Thyroid gland (tissue), 4 donors: ENCODE measurements at regions not wholly inside any gene's neighbourhood (a gene's known extent, or its start where the extent isn't known, plus 50 kb on each side); places are given as distances from the start of the nearest gene placed in this dataset.

Experiments used
- DNase-seq, 2 donors: peaks; one replicate each; pipeline ENCODE4 v3.0.0-alpha.2; 2019
- H3K27ac ChIP-seq, 3 donors: fragments of 200-600 bp; sonication (generic); 1 replicate in 2 of 3; 2 replicates in 1 of 3; pipeline ENCODE4 v1.5.1; 2016 to 2019; ENCODE audit warnings: mild to moderate bottlenecking in 1 of 3, moderate library complexity in 1 of 3
- H3K27me3 ChIP-seq: fragments of 200-600 bp; sonication (generic); one replicate; pipeline ENCODE4 v1.5.1; 2019
- H3K36me3 ChIP-seq, 2 donors: fragments of 200-600 bp; sonication (generic); one replicate each; pipeline ENCODE4 v1.5.1; 2016 to 2019
- H3K4me1 ChIP-seq, 2 donors: fragments of 200-600 bp; sonication (generic); one replicate each; pipeline ENCODE4 v1.5.1; 2017 to 2019
- H3K4me3 ChIP-seq, 3 donors: fragments of 200-600 bp; sonication (generic); replicated peaks in 1 of 3; 1 replicate in 2 of 3; 2 replicates in 1 of 3; pipeline ENCODE4 v1.5.1; 2016; ENCODE audit warnings: mild to moderate bottlenecking in 1 of 3
- H3K9me3 ChIP-seq: fragments of 200-600 bp; sonication (generic); one replicate; pipeline ENCODE4 v1.5.1; 2017
- POLR2A ChIP-seq, 2 donors: fragments of 450-650 bp; IDR thresholded peaks; one replicate each; pipeline ENCODE4 v1.6.1; 2017; ENCODE audit warnings: antibody characterized with exemption in 2 of 2, mild to moderate bottlenecking in 2 of 2, moderate library complexity in 1 of 2
- WGBS, 2 donors: methylation state at CpG; one replicate each; pipeline ENCODE4 v1.1.5; 2017; 5-methylcytosine and 5-hydroxymethylcytosine counted together
- intact Hi-C: fragments of 100-400 bp; cut with DNase I; formaldehyde crosslinking; loops from one replicate; pipeline ENCODE4 v1.15.1; 2023
- TF ChIP-seq, protein P1 (sequence below), 6 experiments: fragments of 200-600 bp in 3 of 6; fragments of 450-650 bp in 3 of 6; sonication (generic) in 3 of 6; IDR thresholded peaks; one replicate each; pipeline ENCODE4 v1.5.1; 2016 to 2019; ENCODE audit warnings: antibody characterized with exemption in 6 of 6, mild to moderate bottlenecking in 2 of 6, inconsistent platforms in 1 of 6, moderate library complexity in 1 of 6

DNA sequence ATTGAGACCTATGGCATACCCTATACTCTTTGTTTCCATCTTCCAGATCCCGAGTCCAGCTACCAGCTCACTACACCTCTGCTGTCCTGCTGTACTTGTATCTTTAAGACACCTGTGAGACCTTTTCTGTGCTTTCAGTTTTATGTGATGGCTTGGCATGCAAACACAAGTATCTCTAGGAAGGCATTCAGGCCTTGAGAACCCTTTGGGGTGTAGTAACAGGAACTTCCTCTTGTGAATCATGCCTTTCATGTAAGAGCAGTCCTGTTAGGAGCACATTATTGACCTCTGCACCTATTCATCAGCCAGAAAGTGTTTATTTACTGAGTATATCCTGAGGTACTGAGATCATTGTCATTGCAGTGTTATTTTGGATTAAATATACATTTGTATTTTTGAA lies 87.0 kb upstream of the HTR2A start:
- no peak for DNase-seq
- H3K27ac ChIP-seq, result no peak overlapping the region
- no peaks in the 10 kb centered on the region for H3K36me3 ChIP-seq
- intact Hi-C loops, result no loop called here
- H3K27me3 ChIP-seq, result no peaks in the 10 kb centered on the region
- H3K4me3 ChIP-seq, result no peak overlapping the region
- WGBS, 2 donors, result 66 to 69% methylated on average over 1 of the region's 1 CpG
- no peaks in the 10 kb centered on the region for H3K9me3 ChIP-seq
- TF ChIP-seq, protein P1, sequence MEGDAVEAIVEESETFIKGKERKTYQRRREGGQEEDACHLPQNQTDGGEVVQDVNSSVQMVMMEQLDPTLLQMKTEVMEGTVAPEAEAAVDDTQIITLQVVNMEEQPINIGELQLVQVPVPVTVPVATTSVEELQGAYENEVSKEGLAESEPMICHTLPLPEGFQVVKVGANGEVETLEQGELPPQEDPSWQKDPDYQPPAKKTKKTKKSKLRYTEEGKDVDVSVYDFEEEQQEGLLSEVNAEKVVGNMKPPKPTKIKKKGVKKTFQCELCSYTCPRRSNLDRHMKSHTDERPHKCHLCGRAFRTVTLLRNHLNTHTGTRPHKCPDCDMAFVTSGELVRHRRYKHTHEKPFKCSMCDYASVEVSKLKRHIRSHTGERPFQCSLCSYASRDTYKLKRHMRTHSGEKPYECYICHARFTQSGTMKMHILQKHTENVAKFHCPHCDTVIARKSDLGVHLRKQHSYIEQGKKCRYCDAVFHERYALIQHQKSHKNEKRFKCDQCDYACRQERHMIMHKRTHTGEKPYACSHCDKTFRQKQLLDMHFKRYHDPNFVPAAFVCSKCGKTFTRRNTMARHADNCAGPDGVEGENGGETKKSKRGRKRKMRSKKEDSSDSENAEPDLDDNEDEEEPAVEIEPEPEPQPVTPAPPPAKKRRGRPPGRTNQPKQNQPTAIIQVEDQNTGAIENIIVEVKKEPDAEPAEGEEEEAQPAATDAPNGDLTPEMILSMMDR (IDR thresholded peaks at IDR 0.05), result no peak
- TF ChIP-seq POLR2A (IDR thresholded peaks at IDR 0.05), result no peak
- H3K4me1 ChIP-seq, result no peaks in the 10 kb centered on the region

DNA sequence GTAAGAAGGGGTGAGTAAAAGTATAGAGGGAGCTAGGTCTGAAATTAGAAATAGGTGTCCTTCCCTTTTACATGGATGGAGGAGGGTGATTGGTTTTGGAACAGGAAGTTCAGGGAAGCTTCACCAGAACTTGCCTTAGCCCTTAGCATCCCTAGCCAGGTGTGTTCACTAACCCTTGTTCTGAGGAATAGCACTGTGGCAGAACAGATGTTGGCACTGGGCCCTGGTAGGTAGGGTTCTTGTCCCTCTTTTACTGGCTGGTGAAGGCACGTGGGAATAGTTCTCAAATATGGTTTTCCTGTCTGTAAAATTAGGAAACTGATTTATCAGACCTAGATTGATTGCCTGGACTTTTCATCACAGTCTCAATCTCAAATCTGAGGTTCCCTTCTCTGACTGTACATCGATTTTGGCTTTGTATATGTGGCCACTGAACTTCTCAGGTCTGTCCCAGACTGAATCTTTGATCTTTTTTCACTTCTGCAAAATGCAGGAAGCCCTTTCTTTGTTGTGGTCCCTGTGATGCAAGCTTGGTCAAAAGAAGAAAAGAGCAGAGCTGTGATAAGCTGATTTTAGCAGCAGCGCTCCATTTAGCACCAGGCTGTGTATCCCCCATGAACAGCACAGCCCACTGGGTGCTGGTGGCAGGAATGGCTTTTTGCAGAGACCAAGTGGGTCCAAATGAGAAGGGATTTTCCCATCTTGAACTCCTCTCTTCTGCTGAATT lies 86.2 kb upstream of the HTR2A start:
- WGBS, 2 donors, result 73 to 85% methylated on average over 3 of the region's 3 CpGs
- H3K4me3 ChIP-seq, result no peak overlapping the region
- no peak overlapping the region for H3K27ac ChIP-seq
- H3K36me3 ChIP-seq, result no peaks in the 10 kb centered on the region
- H3K9me3 ChIP-seq, result no peaks in the 10 kb centered on the region
- TF ChIP-seq, protein P1 (IDR thresholded peaks at IDR 0.05), result no peak
- TF ChIP-seq POLR2A (IDR thresholded peaks at IDR 0.05), result no peak
- DNase-seq, result no peak
- H3K27me3 ChIP-seq, result no peaks in the 10 kb centered on the region
- no peaks in the 10 kb centered on the region for H3K4me1 ChIP-seq
- intact Hi-C loops, result no loop called here

DNA sequence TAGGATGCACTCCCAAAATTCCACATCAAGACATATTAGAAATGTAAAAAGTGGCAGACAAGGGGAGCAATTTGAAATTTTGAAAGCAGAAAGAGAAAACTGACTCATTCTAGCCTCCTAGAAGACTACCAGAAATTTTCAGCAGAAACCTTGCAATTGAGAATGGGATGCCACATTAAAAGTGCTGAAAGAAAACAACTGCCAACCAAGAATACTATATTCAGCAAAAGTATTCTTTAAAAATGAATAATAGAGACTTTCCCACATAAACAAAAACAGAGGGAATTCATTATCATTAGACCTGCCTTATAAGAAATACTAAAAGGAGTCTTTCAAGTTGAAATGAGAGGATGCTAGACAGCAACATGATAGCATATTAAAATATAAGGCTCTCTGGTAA lies 78.3 kb upstream of the HTR2A start:
- Histone ChIP-seq H3K27me3 (no peaks in the 10 kb centered on the region), H3K4me3 (no peak overlapping the region), H3K36me3 (no peaks in the 10 kb centered on the region), H3K27ac (no peak overlapping the region), H3K9me3 (no peaks in the 10 kb centered on the region), H3K4me1 (no peaks in the 10 kb centered on the region)
- TF ChIP-seq, protein P1 (IDR thresholded peaks at IDR 0.05), result no peak
- no peak for TF ChIP-seq POLR2A (IDR thresholded peaks at IDR 0.05)
- intact Hi-C loops, result loop anchor here (10.0 kb wide), 1 partner anchor 800 kb away; no protein-coding TSS in a partner anchor
- no peak for DNase-seq

DNA sequence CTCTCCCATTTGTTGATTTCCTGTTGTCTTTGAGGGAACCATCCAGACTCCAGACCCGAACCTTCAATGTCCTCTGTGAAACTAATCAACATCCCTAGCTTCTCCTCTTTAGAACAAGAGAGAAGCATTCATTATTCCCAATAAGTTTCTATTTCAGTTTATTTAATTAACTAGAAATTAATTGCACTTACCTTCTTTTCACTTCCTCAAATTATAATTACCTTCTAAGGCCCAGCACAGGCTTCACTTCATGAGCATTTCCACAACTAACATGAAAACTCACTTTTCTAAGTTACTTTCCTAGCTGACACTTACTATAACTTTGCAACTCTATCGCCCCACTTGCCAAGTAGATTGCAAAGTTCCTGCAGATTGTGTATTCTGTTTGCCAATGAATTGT lies 71.6 kb upstream of the HTR2A start:
- 82 to 90% methylated on average over 2 of the region's 2 CpGs for WGBS, 2 donors
- Histone ChIP-seq H3K36me3 (no peaks in the 10 kb centered on the region), H3K9me3 (no peaks in the 10 kb centered on the region), H3K27me3 (no peaks in the 10 kb centered on the region), H3K4me3 (no peak overlapping the region), H3K4me1 (no peaks in the 10 kb centered on the region), H3K27ac (no peak overlapping the region)
- no peak for TF ChIP-seq POLR2A (IDR thresholded peaks at IDR 0.05)
- TF ChIP-seq, protein P1 (IDR thresholded peaks at IDR 0.05), result no peak
- DNase-seq, result no peak
- intact Hi-C loops, result no loop called here

DNA sequence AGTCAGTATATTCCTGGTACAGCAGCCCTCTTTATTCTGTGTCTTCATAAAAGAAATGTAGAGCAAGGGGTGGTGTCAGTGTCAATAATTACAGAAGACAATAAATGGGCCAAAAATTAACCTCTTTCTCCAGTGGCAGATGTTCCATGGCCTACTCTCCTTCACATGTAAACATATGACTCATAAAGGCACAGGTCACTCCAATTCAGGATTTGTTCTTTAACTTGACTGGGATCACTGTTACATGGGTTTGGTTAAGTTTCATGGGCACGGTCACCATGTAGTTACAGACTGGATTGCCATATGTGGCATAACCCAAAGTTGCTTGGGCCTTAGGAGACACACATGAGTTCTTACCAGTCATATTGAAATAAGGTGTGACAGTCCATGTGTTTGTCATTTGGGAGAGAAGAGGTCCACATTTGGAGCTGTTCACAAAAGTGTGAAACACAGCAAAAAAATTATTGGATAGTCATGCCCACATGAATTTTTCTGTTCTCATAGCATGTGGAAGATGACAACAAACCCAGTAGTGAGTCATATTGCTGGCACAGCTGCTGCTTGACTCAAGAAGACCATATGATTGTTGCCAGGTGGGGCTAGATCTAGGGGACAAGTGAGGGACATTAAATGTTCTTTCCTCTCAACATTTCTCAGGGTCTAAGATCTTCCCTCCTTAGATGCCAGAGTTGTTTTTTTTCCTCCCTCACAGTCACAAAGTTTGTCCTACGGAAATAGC lies 68.1 kb upstream of the HTR2A start:
- Histone ChIP-seq H3K4me3 (no peak overlapping the region), H3K27me3 (no peaks in the 10 kb centered on the region), H3K9me3 (no peaks in the 10 kb centered on the region), H3K4me1 (no peaks in the 10 kb centered on the region), H3K36me3 (no peaks in the 10 kb centered on the region), H3K27ac (no peak overlapping the region)
- intact Hi-C loops, result no loop called here
- no peak for TF ChIP-seq POLR2A (IDR thresholded peaks at IDR 0.05)
- TF ChIP-seq, protein P1 (IDR thresholded peaks at IDR 0.05), result no peak
- WGBS, 2 donors, result 39 to 45% methylated on average over 2 of the region's 2 CpGs
- DNase-seq, result no peak
